A549 (cell line): ENCODE measurements at regions not wholly inside any gene's neighbourhood (a gene's known extent, or its start where the extent isn't known, plus 50 kb on each side); places are given as distances from the start of the nearest gene placed in this dataset.

Experiments
- ATAC-seq, 2 experiments: fragments of 200-7000 bp in 1 of 2; fragments of >200 bp in 1 of 2; cut with Nextera tagmentation in 1 of 2; cut with Tn5 transposase in 1 of 2; 3 replicates each; pipeline versions ENCODE4 v1.8.0 to v1.9.1; 2018 to 2020; ENCODE audit warnings: mild to moderate bottlenecking in 1 of 2, moderate library complexity in 1 of 2
- CTCF ChIA-PET: fragments of 300-600 bp; sonication (Branson Sonifier 250); formaldehyde crosslinking; extraction: SDS; loops from one replicate; lab custom pipeline; 2021; ENCODE audit warnings: antibody characterized with exemption, inconsistent platforms; lab: Yijun Ruan, JAX
- POLR2A ChIA-PET: fragments of 350-600 bp; formaldehyde crosslinking; extraction: SDS; loops from one replicate; lab custom pipeline; 2021; ENCODE audit warnings: antibody characterized with exemption, inconsistent platforms; lab: Yijun Ruan, JAX
- DNase-seq, 2 experiments: peaks; one replicate each; pipeline versions ENCODE4 v3.0.0 to v3.0.0-alpha.2; 2011 to 2016; ENCODE audit warnings: low read depth in 1 of 2, low spot score in 1 of 2
- FAIRE-seq: peaks from 2 replicates; lab custom pipeline; 2011; peaks lifted over from hg19 to GRCh38; lab: Jason Lieb, UNC
- H3K27ac ChIP-seq, 2 experiments: fragments of >200 bp; sonication (Bioruptor Twin); formaldehyde crosslinking; 3 replicates each; pipeline ENCODE4 v1.5.1; 2016 to 2017
- H3K4me1 ChIP-seq: fragments of >200 bp; sonication (Bioruptor Twin); formaldehyde crosslinking; 3 replicates; pipeline ENCODE4 v1.6.1; 2016
- H3K4me2 ChIP-seq: fragments of >200 bp; sonication (Bioruptor Twin); formaldehyde crosslinking; 3 replicates; pipeline ENCODE4 v1.6.1; 2016
- H3K4me3 ChIP-seq: fragments of >200 bp; sonication (Bioruptor Twin); formaldehyde crosslinking; 3 replicates; pipeline ENCODE4 v1.5.1; 2016
- H3K9me3 ChIP-seq: fragments of >200 bp; sonication (Bioruptor Twin); formaldehyde crosslinking; 3 replicates; pipeline ENCODE4 v1.6.1; 2016
- CEBPB ChIP-seq, 2 experiments: fragments of >200 bp in 1 of 2; sonication (Bioruptor Twin) in 1 of 2; formaldehyde crosslinking in 1 of 2; IDR thresholded peaks; 2 replicates each; pipeline ENCODE4 v1.6.1; 2012 to 2016
- FOSL2 ChIP-seq, 2 experiments: fragments of 450-650 bp in 1 of 2; fragments of >200 bp in 1 of 2; sonication (Bioruptor Twin) in 1 of 2; formaldehyde crosslinking; IDR thresholded peaks; 2 replicates each; pipeline versions ENCODE4 v1.5.0 to v1.6.1; 2016 to 2020; ENCODE audit warnings: mild to moderate bottlenecking in 1 of 2, moderate library complexity in 1 of 2
- FOXS1 ChIP-seq: fragments of 250-450 bp; sonication (Bioruptor Pico); IDR thresholded peaks from 2 replicates; pipeline ENCODE4 v1.5.0; 2020; ENCODE audit warnings: mild to moderate bottlenecking, moderate library complexity
- GATA3 ChIP-seq: IDR thresholded peaks from 2 replicates; pipeline ENCODE4 v1.6.1; 2012; ENCODE audit warnings: borderline replicate concordance
- HEYL ChIP-seq: fragments of 250-450 bp; sonication (Bioruptor Pico); IDR thresholded peaks from 2 replicates; pipeline ENCODE4 v1.8.0; 2021; ENCODE audit warnings: mild to moderate bottlenecking, moderate library complexity
- HOXB5 ChIP-seq: fragments of 250-450 bp; sonication (Bioruptor Pico); IDR thresholded peaks from 2 replicates; pipeline ENCODE4 v1.5.0; 2020; ENCODE audit warnings: mild to moderate bottlenecking, moderate library complexity
- JUNB ChIP-seq: fragments of >200 bp; sonication (Bioruptor Twin); formaldehyde crosslinking; IDR thresholded peaks from 2 replicates; pipeline ENCODE4 v1.6.1; 2016
- MAZ ChIP-seq: fragments of 150-350 bp; IDR thresholded peaks from 2 replicates; pipeline ENCODE4 v1.6.1; 2014; ENCODE audit warnings: antibody characterized with exemption, low read depth, low read length, borderline replicate concordance
- NPAS2 ChIP-seq: fragments of 250-450 bp; sonication (Bioruptor Pico); IDR thresholded peaks from 2 replicates; pipeline ENCODE4 v1.8.0; 2022; ENCODE audit warnings: mild to moderate bottlenecking, moderate library complexity, borderline replicate concordance
- POLR2AphosphoS2 ChIP-seq: conservative IDR thresholded peaks from 2 replicates; pipeline ENCODE4 v1.6.1; 2012; ENCODE audit warnings: low read length, improper control_type of control experiment, inconsistent platforms
- RAD21 ChIP-seq, 2 experiments: fragments of >200 bp in 1 of 2; sonication (Bioruptor Twin) in 1 of 2; formaldehyde crosslinking in 1 of 2; IDR thresholded peaks in 1 of 2; conservative IDR thresholded peaks in 1 of 2; 2 replicates in 1 of 2; 3 replicates in 1 of 2; pipeline ENCODE4 v1.6.1; 2012 to 2018; ENCODE audit warnings: inconsistent platforms in 1 of 2
- RNF2 ChIP-seq: fragments of 200-600 bp; sonication (generic); IDR thresholded peaks from 2 replicates; pipeline ENCODE4 v1.6.1; 2016; ENCODE audit warnings: low read depth, mild to moderate bottlenecking, antibody characterized with exemption, moderate library complexity, borderline replicate concordance
- SMC3 ChIP-seq: fragments of >200 bp; sonication (Bioruptor Twin); formaldehyde crosslinking; IDR thresholded peaks from 3 replicates; pipeline ENCODE4 v1.6.1; 2018; ENCODE audit warnings: inconsistent platforms
- TFCP2L1 ChIP-seq: fragments of 250-450 bp; sonication (Bioruptor Pico); IDR thresholded peaks from 2 replicates; pipeline ENCODE4 v1.5.0; 2021; ENCODE audit warnings: mild to moderate bottlenecking
- ZC3H11A ChIP-seq: fragments of 450-650 bp; IDR thresholded peaks from 2 replicates; pipeline ENCODE4 v1.6.1; 2014; ENCODE audit warnings: antibody characterized with exemption, mild to moderate bottlenecking
- WGBS: methylation state at CpG from one replicate; pipeline ENCODE4 v1.1.6; 2017; ENCODE audit errors: missing lambda C conversion rate; 5-methylcytosine and 5-hydroxymethylcytosine counted together
- TF ChIP-seq, protein P1 (sequence below): fragments of >200 bp; sonication (Bioruptor Twin); formaldehyde crosslinking; IDR thresholded peaks from 3 replicates; pipeline ENCODE4 v1.6.1; 2016
- TF ChIP-seq, protein P2 (sequence below): fragments of 250-450 bp; sonication (Bioruptor Pico); IDR thresholded peaks from 2 replicates; pipeline ENCODE4 v1.5.0; 2021; ENCODE audit warnings: mild to moderate bottlenecking, moderate library complexity, borderline replicate concordance
- TF ChIP-seq, protein P3 (sequence below): fragments of >200 bp; sonication (Bioruptor Twin); formaldehyde crosslinking; IDR thresholded peaks from 3 replicates; pipeline ENCODE4 v1.5.1; 2016
- TF ChIP-seq, protein P4 (sequence below): IDR thresholded peaks from 2 replicates; pipeline ENCODE4 v1.6.1; 2012

DNA sequence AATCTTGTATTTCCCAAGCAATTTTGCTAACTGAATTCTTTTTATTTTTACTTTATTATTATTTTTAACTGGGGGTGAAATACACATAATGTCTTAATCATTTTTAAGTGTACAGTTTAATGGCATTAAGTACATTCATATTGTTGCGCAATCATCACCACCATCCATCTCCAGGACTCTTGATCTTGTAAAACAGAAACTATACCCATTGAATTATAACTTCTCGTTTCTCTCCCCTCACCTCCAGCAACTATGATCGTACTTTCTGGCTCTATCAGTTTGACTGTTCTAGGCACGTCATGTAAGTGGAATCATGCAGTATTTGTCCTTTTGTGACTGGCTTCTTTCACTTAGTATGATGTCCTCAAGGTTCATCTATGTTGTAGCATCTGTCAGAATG lies 108.8 kb downstream of the ARL5B start:
- WGBS = 14% methylated on average over 4 of the region's 4 CpGs
- DNase-seq (no peak), ATAC-seq (no peak), FAIRE-seq (no peak)
- Histone ChIP-seq H3K9me3 (no peaks in the 10 kb centered on the region), H3K4me1 (no peaks in the 10 kb centered on the region), H3K4me2 (no peak overlapping the region), H3K27ac (no peak overlapping the region), H3K4me3 (no peak overlapping the region)
- CTCF ChIA-PET = no interaction called here
- POLR2A ChIA-PET = no interaction called here
- peak; percentile 85 to 88 for TF ChIP-seq CEBPB (IDR thresholded peaks at IDR 0.05)
- TF ChIP-seq FOXS1 (CRISPR knock-in tag) = no peak

DNA sequence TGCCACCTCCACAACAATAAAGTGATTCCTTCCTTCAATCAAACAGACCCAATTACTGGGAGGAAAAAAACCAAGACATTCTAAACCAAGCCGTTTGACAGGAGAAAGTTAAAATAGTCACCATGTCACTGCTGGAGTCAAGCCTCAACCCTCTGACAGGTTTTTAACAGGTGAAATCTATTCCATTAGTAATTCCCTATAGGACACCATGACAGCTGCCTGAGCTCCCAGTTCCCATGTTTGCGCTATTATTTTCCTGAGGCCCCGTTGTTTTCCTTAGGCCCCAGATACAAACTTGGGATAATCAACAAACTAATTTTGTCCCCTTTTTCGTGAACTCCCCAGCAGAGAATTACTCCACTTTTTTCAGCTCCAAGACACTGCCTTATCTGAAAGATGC lies 113.9 kb downstream of the ARL5B start:
- FAIRE-seq (no peak), DNase-seq (no peak), ATAC-seq (no peak)
- ChIA-PET POLR2A (no interaction called here), CTCF (no interaction called here)
- Histone ChIP-seq H3K9me3 (no peaks in the 10 kb centered on the region), H3K27ac (no peak overlapping the region), H3K4me3 (no peak overlapping the region), H3K4me1 (no peaks in the 10 kb centered on the region), H3K4me2 (no peak overlapping the region)
- 47% methylated on average over 4 of the region's 4 CpGs for WGBS
- no peak for TF ChIP-seq MAZ
- TF ChIP-seq, protein P1, sequence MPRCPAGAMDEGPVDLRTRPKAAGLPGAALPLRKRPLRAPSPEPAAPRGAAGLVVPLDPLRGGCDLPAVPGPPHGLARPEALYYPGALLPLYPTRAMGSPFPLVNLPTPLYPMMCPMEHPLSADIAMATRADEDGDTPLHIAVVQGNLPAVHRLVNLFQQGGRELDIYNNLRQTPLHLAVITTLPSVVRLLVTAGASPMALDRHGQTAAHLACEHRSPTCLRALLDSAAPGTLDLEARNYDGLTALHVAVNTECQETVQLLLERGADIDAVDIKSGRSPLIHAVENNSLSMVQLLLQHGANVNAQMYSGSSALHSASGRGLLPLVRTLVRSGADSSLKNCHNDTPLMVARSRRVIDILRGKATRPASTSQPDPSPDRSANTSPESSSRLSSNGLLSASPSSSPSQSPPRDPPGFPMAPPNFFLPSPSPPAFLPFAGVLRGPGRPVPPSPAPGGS = no peak
- TF ChIP-seq RAD21 (conservative IDR thresholded peaks at IDR 0.05 in 1 of 2, IDR thresholded peaks at IDR 0.05 in 1 of 2) = no peak
- TF ChIP-seq NPAS2 = no peak
- no peak for TF ChIP-seq CEBPB (IDR thresholded peaks at IDR 0.05)
- TF ChIP-seq GATA3 = no peak
- no peak for TF ChIP-seq JUNB
- TF ChIP-seq SMC3 = no peak
- TF ChIP-seq, protein P2, sequence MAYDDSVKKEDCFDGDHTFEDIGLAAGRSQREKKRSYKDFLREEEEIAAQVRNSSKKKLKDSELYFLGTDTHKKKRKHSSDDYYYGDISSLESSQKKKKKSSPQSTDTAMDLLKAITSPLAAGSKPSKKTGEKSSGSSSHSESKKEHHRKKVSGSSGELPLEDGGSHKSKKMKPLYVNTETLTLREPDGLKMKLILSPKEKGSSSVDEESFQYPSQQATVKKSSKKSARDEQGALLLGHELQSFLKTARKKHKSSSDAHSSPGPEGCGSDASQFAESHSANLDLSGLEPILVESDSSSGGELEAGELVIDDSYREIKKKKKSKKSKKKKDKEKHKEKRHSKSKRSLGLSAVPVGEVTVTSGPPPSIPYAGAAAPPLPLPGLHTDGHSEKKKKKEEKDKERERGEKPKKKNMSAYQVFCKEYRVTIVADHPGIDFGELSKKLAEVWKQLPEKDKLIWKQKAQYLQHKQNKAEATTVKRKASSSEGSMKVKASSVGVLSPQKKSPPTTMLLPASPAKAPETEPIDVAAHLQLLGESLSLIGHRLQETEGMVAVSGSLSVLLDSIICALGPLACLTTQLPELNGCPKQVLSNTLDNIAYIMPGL (CRISPR knock-in tag) = no peak
- no peak for TF ChIP-seq FOSL2 (IDR thresholded peaks at IDR 0.05)
- TF ChIP-seq FOSL2 (CRISPR knock-in tag; IDR thresholded peaks at IDR 0.05) = no peak
- TF ChIP-seq, protein P3, sequence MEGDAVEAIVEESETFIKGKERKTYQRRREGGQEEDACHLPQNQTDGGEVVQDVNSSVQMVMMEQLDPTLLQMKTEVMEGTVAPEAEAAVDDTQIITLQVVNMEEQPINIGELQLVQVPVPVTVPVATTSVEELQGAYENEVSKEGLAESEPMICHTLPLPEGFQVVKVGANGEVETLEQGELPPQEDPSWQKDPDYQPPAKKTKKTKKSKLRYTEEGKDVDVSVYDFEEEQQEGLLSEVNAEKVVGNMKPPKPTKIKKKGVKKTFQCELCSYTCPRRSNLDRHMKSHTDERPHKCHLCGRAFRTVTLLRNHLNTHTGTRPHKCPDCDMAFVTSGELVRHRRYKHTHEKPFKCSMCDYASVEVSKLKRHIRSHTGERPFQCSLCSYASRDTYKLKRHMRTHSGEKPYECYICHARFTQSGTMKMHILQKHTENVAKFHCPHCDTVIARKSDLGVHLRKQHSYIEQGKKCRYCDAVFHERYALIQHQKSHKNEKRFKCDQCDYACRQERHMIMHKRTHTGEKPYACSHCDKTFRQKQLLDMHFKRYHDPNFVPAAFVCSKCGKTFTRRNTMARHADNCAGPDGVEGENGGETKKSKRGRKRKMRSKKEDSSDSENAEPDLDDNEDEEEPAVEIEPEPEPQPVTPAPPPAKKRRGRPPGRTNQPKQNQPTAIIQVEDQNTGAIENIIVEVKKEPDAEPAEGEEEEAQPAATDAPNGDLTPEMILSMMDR = no peak
- TF ChIP-seq, protein P4, sequence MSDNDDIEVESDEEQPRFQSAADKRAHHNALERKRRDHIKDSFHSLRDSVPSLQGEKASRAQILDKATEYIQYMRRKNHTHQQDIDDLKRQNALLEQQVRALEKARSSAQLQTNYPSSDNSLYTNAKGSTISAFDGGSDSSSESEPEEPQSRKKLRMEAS = no peak

DNA sequence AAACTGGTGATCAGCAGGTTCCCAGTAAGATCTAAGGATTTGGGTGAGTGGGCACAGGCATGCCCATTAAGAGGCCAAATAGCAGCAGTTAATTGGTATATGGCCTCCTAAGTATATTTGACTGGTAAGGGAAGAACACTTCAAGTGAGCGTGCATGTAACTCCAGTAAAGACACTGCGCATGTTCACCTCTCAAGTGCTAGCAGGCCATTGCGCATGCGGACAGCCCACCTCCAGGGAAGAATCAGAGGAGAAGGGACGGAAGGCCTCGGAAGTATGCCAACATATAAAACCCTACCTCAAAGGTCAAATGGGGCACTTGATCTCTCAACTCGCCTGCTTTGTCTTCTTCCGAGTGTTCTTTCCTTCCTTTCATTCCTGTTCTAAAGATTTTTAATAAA lies 118.0 kb downstream of the ARL5B start:
- no peak overlapping the region for H3K4me2 ChIP-seq
- WGBS = 68% methylated on average over 8 of the region's 8 CpGs
- no peak for ATAC-seq
- no peaks in the 10 kb centered on the region for H3K4me1 ChIP-seq
- no peak for FAIRE-seq
- DNase-seq = no peak
- TF ChIP-seq ZC3H11A = no peak
- TF ChIP-seq, protein P1 = no peak
- TF ChIP-seq HOXB5 (CRISPR knock-in tag) = no peak
- no peak for TF ChIP-seq RNF2
- TF ChIP-seq TFCP2L1 (CRISPR knock-in tag) = no peak
- TF ChIP-seq POLR2AphosphoS2 = no peak
- TF ChIP-seq HEYL (CRISPR knock-in tag) = no peak
- no peak overlapping the region for H3K27ac ChIP-seq
- no peaks in the 10 kb centered on the region for H3K9me3 ChIP-seq
- H3K4me3 ChIP-seq = no peak overlapping the region
- ChIA-PET POLR2A (no interaction called here), CTCF (no interaction called here)
